IMR-90 (cell line): ENCODE measurements at regions not wholly inside any gene's neighbourhood (a gene's known extent, or its start where the extent isn't known, plus 50 kb on each side); places are given as distances from the start of the nearest gene placed in this dataset.

Experiments
- CEBPB ChIP-seq: IDR thresholded peaks from 2 replicates; pipeline ENCODE4 v1.6.1; 2012; ENCODE audit warnings: low read depth, low read length, improper control_type of control experiment
- CHD1 ChIP-seq: IDR thresholded peaks from 2 replicates; pipeline ENCODE4 v1.6.1; 2012; ENCODE audit warnings: low read depth, low read length, improper control_type of control experiment
- FOS ChIP-seq: fragments of 150-350 bp; IDR thresholded peaks from 2 replicates; pipeline ENCODE4 v1.6.1; 2016; ENCODE audit warnings: low read depth, low read length
- MAFK ChIP-seq: IDR thresholded peaks from 2 replicates; pipeline ENCODE4 v1.6.1; 2012; ENCODE audit warnings: low read depth, low read length, improper control_type of control experiment
- MAZ ChIP-seq: IDR thresholded peaks from 2 replicates; pipeline ENCODE4 v1.6.1; 2012; ENCODE audit warnings: low read depth, mild to moderate bottlenecking, low read length, improper control_type of control experiment, moderate library complexity, borderline replicate concordance
- POLR2A ChIP-seq: IDR thresholded peaks from 2 replicates; pipeline ENCODE4 v1.6.1; 2012; ENCODE audit warnings: mild to moderate bottlenecking, low read depth, low read length
- RAD21 ChIP-seq: IDR thresholded peaks from 2 replicates; pipeline ENCODE4 v1.6.1; 2012; ENCODE audit warnings: low read length, improper control_type of control experiment
- RFX5 ChIP-seq: IDR thresholded peaks from 2 replicates; pipeline ENCODE4 v1.8.0; 2012; ENCODE audit warnings: low read depth, mild to moderate bottlenecking, low read length, moderate library complexity
- TF ChIP-seq, protein P1 (sequence below): conservative IDR thresholded peaks from 2 replicates; pipeline ENCODE4 v1.5.1; 2012; ENCODE audit warnings: mild to moderate bottlenecking, low read depth, low read length, improper control_type of control experiment
- TF ChIP-seq, protein P2 (sequence below): fragments of 150-350 bp; IDR thresholded peaks from 2 replicates; pipeline ENCODE4 v1.6.1; 2017; ENCODE audit warnings: mild to moderate bottlenecking, antibody characterized with exemption, low read length, low read depth

DNA sequence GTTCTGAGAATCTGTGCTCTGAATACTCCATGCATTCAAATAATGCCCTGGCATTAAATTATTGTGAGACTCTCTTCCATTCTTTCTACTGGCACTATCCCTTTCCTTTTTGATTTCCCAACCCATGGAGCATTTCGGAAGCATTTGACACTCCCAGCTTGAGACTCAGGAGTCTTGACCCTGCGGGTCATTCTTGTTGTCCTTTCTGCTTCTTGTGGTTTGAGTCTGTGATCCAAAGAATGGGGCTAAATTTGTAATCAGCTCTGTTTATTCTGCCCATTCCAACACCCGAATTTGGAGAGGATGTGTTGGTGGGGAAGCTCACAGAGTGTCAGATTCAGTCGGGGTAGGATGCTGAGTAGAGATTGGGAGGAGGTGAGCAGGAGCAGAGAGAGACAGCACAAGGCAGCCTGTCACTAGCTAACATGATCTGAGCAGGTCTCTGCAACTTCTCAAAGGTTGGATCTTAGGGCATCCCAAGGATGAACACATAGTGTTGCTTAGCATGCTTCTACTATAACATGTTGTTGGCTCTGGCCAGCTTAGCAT is 80.4 kb upstream of the BMPER start:
- TF ChIP-seq POLR2A: no peak
- no peak for TF ChIP-seq CHD1
- TF ChIP-seq, protein P1, sequence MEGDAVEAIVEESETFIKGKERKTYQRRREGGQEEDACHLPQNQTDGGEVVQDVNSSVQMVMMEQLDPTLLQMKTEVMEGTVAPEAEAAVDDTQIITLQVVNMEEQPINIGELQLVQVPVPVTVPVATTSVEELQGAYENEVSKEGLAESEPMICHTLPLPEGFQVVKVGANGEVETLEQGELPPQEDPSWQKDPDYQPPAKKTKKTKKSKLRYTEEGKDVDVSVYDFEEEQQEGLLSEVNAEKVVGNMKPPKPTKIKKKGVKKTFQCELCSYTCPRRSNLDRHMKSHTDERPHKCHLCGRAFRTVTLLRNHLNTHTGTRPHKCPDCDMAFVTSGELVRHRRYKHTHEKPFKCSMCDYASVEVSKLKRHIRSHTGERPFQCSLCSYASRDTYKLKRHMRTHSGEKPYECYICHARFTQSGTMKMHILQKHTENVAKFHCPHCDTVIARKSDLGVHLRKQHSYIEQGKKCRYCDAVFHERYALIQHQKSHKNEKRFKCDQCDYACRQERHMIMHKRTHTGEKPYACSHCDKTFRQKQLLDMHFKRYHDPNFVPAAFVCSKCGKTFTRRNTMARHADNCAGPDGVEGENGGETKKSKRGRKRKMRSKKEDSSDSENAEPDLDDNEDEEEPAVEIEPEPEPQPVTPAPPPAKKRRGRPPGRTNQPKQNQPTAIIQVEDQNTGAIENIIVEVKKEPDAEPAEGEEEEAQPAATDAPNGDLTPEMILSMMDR: no peak
- no peak for TF ChIP-seq CEBPB
- no peak for TF ChIP-seq RFX5
- no peak for TF ChIP-seq MAFK
- TF ChIP-seq FOS: no peak
- TF ChIP-seq MAZ: no peak
- no peak for TF ChIP-seq RAD21
- TF ChIP-seq, protein P2, sequence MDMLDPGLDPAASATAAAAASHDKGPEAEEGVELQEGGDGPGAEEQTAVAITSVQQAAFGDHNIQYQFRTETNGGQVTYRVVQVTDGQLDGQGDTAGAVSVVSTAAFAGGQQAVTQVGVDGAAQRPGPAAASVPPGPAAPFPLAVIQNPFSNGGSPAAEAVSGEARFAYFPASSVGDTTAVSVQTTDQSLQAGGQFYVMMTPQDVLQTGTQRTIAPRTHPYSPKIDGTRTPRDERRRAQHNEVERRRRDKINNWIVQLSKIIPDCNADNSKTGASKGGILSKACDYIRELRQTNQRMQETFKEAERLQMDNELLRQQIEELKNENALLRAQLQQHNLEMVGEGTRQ: no peak
